ENCODE measurements at regions not wholly inside any gene's neighbourhood (a gene's known extent, or its start where the extent isn't known, plus 50 kb on each side); places are given as distances from the start of the nearest gene placed in this dataset.

DNA sequence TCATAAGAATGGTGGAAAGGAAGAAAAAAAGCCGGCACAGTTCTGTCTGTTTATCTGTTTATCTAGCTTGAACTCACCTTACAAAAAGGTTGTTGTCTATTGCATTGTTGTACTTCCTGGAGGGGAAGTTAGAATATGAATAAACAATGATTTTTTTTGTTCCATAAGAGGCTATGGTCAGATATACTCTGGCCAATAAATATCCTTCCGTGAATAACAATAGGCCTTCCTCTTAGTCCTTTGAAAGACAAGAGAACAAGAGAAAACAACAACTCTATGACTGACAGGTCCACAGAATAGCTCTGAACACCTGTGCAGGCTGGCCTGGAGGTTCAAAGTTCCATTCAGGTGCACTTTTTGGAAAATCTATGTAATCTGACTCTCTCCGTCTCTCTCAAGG lies 192.8 kb upstream of the KRR1 start:
- Histone ChIP-seq H3K79me2 (replicated peaks; ENCODE audit: insufficient read depth, low read length) (no peaks in the 10 kb centered on the region), H3K9me3 (ENCODE audit: low read length) (no peaks in the 10 kb centered on the region), H3K27ac (ENCODE audit: low read length) (no peak overlapping the region), H4K20me1 (ENCODE audit: insufficient read depth) (no peaks in the 10 kb centered on the region), H3K36me3 (ENCODE audit: insufficient read depth, low read length) (no peaks in the 10 kb centered on the region), H3K9ac (ENCODE audit: low read length) (no peak overlapping the region), H3K4me2 (ENCODE audit: low read length) (no peak overlapping the region), H3K27me3 (ENCODE audit: insufficient read depth, low read depth, low read length) (no peaks in the 10 kb centered on the region), H3F3A (ENCODE audit: insufficient read depth, low read length, poor library complexity, severe bottlenecking) (no peaks in the 10 kb centered on the region), H3K4me3 (ENCODE audit: low read length) (no peak overlapping the region), H3K9me2 (ENCODE audit: insufficient read depth, low read length) (no peaks in the 10 kb centered on the region), H2AFZ (ENCODE audit: low read depth, low read length) (no peak overlapping the region)
- TF ChIP-seq POLR2AphosphoS5 (IDR thresholded peaks at IDR 0.05) (no peak), EP300 (conservative IDR thresholded peaks at IDR 0.05; ENCODE audit: poor library complexity, severe bottlenecking) (no peak), RAD21 (conservative IDR thresholded peaks at IDR 0.05) (no peak), TAF1 (IDR thresholded peaks at IDR 0.05; ENCODE audit: low read depth) (no peak), SMC3 (conservative IDR thresholded peaks at IDR 0.05; ENCODE audit: poor library complexity) (no peak), MXI1 (conservative IDR thresholded peaks at IDR 0.05; ENCODE audit: poor library complexity, severe bottlenecking) (no peak), EZH2 (IDR thresholded peaks at IDR 0.05; ENCODE audit: borderline replicate concordance, insufficient read depth, low read length, poor library complexity, severe bottlenecking) (no peak)
- TF ChIP-seq, protein P1, sequence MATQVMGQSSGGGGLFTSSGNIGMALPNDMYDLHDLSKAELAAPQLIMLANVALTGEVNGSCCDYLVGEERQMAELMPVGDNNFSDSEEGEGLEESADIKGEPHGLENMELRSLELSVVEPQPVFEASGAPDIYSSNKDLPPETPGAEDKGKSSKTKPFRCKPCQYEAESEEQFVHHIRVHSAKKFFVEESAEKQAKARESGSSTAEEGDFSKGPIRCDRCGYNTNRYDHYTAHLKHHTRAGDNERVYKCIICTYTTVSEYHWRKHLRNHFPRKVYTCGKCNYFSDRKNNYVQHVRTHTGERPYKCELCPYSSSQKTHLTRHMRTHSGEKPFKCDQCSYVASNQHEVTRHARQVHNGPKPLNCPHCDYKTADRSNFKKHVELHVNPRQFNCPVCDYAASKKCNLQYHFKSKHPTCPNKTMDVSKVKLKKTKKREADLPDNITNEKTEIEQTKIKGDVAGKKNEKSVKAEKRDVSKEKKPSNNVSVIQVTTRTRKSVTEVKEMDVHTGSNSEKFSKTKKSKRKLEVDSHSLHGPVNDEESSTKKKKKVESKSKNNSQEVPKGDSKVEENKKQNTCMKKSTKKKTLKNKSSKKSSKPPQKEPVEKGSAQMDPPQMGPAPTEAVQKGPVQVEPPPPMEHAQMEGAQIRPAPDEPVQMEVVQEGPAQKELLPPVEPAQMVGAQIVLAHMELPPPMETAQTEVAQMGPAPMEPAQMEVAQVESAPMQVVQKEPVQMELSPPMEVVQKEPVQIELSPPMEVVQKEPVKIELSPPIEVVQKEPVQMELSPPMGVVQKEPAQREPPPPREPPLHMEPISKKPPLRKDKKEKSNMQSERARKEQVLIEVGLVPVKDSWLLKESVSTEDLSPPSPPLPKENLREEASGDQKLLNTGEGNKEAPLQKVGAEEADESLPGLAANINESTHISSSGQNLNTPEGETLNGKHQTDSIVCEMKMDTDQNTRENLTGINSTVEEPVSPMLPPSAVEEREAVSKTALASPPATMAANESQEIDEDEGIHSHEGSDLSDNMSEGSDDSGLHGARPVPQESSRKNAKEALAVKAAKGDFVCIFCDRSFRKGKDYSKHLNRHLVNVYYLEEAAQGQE (IDR thresholded peaks at IDR 0.05; ENCODE audit: borderline replicate concordance): no peak
- TF ChIP-seq, protein P2, sequence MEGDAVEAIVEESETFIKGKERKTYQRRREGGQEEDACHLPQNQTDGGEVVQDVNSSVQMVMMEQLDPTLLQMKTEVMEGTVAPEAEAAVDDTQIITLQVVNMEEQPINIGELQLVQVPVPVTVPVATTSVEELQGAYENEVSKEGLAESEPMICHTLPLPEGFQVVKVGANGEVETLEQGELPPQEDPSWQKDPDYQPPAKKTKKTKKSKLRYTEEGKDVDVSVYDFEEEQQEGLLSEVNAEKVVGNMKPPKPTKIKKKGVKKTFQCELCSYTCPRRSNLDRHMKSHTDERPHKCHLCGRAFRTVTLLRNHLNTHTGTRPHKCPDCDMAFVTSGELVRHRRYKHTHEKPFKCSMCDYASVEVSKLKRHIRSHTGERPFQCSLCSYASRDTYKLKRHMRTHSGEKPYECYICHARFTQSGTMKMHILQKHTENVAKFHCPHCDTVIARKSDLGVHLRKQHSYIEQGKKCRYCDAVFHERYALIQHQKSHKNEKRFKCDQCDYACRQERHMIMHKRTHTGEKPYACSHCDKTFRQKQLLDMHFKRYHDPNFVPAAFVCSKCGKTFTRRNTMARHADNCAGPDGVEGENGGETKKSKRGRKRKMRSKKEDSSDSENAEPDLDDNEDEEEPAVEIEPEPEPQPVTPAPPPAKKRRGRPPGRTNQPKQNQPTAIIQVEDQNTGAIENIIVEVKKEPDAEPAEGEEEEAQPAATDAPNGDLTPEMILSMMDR (IDR thresholded peaks at IDR 0.05; ENCODE audit: poor library complexity, severe bottlenecking): no peak

DNA sequence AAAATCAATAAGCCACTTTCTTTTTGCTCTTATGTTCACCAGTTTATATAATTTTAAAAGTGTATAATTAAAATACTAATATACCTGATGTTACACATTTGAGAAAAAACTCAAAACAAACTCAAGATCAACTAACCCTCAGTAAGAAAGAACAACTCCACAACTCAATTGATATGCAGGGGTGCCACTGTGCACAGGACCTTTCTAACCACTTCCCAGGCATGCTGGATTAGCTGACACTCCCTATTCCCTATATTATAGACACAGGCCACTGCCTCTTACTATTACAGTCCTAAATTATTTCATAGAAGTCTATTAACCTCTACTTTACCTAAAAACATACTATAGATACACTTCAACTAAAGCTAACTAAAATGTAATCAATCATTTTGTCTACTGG lies 191.7 kb upstream of the KRR1 start:
- Histone ChIP-seq H3K4me2 (ENCODE audit: low read length) (no peak overlapping the region), H3F3A (ENCODE audit: insufficient read depth, low read length, poor library complexity, severe bottlenecking) (no peaks in the 10 kb centered on the region), H3K79me2 (replicated peaks; ENCODE audit: insufficient read depth, low read length) (no peaks in the 10 kb centered on the region), H4K20me1 (ENCODE audit: insufficient read depth) (no peaks in the 10 kb centered on the region), H3K4me3 (ENCODE audit: low read length) (no peak overlapping the region), H3K9ac (ENCODE audit: low read length) (no peak overlapping the region), H3K27ac (ENCODE audit: low read length) (no peak overlapping the region), H3K9me3 (ENCODE audit: low read length) (no peaks in the 10 kb centered on the region), H2AFZ (ENCODE audit: low read depth, low read length) (no peak overlapping the region), H3K36me3 (ENCODE audit: insufficient read depth, low read length) (no peaks in the 10 kb centered on the region), H3K27me3 (ENCODE audit: insufficient read depth, low read depth, low read length) (no peaks in the 10 kb centered on the region), H3K9me2 (ENCODE audit: insufficient read depth, low read length) (no peaks in the 10 kb centered on the region)
- no peak for TF ChIP-seq POLR2AphosphoS5 (IDR thresholded peaks at IDR 0.05)
- no peak for TF ChIP-seq EP300 (conservative IDR thresholded peaks at IDR 0.05; ENCODE audit: poor library complexity, severe bottlenecking)
- TF ChIP-seq EZH2 (IDR thresholded peaks at IDR 0.05; ENCODE audit: borderline replicate concordance, insufficient read depth, low read length, poor library complexity, severe bottlenecking): no peak
- no peak for TF ChIP-seq TAF1 (IDR thresholded peaks at IDR 0.05; ENCODE audit: low read depth)
- TF ChIP-seq, protein P2 (IDR thresholded peaks at IDR 0.05; ENCODE audit: poor library complexity, severe bottlenecking): no peak
- no peak for TF ChIP-seq RAD21 (conservative IDR thresholded peaks at IDR 0.05)
- no peak for TF ChIP-seq MXI1 (conservative IDR thresholded peaks at IDR 0.05; ENCODE audit: poor library complexity, severe bottlenecking)
- no peak for TF ChIP-seq SMC3 (conservative IDR thresholded peaks at IDR 0.05; ENCODE audit: poor library complexity)
- TF ChIP-seq, protein P1 (IDR thresholded peaks at IDR 0.05; ENCODE audit: borderline replicate concordance): no peak

All from neural cell (in vitro differentiated cells).